ENCODE measurements at regions not wholly inside any gene's neighbourhood (a gene's known extent, or its start where the extent isn't known, plus 50 kb on each side); places are given as distances from the start of the nearest gene placed in this dataset.

DNA sequence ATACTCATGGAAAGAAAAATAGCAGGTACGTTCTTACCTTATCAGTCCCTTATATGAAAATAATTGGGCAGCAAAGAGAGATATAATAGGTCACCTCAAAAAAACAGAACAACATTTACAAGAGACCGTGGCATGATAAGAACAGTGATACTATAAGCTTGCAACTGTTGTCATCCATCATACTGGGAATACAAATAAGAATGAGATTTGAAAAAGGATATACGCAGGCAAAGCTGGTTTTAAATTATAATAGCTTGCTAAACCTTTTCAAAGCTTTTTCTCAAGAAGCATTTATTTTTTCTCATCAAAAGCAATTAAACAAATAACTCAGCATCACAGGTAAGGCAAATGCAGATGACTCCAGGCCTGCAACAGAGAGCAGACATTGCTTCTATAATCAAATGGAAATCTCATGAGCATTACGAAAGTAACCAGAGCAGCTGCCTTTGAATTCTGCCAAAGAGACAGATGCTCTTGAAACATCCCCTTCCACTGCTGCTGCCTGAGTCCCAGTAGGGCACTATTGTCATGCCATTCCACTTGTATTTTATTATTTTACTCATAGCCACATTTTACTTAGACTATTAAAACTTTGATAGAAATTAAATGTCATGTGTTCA, 620.6 kb upstream of the GNPDA2 start:
- TF ChIP-seq, protein P1, sequence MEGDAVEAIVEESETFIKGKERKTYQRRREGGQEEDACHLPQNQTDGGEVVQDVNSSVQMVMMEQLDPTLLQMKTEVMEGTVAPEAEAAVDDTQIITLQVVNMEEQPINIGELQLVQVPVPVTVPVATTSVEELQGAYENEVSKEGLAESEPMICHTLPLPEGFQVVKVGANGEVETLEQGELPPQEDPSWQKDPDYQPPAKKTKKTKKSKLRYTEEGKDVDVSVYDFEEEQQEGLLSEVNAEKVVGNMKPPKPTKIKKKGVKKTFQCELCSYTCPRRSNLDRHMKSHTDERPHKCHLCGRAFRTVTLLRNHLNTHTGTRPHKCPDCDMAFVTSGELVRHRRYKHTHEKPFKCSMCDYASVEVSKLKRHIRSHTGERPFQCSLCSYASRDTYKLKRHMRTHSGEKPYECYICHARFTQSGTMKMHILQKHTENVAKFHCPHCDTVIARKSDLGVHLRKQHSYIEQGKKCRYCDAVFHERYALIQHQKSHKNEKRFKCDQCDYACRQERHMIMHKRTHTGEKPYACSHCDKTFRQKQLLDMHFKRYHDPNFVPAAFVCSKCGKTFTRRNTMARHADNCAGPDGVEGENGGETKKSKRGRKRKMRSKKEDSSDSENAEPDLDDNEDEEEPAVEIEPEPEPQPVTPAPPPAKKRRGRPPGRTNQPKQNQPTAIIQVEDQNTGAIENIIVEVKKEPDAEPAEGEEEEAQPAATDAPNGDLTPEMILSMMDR (IDR thresholded peaks at IDR 0.05; ENCODE audit: extremely low read depth in 1 of 2, insufficient read depth in 1 of 2, low read depth in 1 of 2, low read length in 2 of 2): no peak
- TF ChIP-seq FOS (IDR thresholded peaks at IDR 0.05; ENCODE audit: borderline replicate concordance, insufficient read depth, low read length): no peak
- TF ChIP-seq, protein P2, sequence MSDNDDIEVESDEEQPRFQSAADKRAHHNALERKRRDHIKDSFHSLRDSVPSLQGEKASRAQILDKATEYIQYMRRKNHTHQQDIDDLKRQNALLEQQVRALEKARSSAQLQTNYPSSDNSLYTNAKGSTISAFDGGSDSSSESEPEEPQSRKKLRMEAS (IDR thresholded peaks at IDR 0.05; ENCODE audit: insufficient read depth, insufficient read length): no peak
- no peak for TF ChIP-seq EZH2 (IDR thresholded peaks at IDR 0.05; ENCODE audit: borderline replicate concordance, low read depth, low read length, severe bottlenecking)
- no peak for TF ChIP-seq MYC (IDR thresholded peaks at IDR 0.05; ENCODE audit: low read depth, low read length)
- TF ChIP-seq POLR2A (IDR thresholded peaks at IDR 0.05; ENCODE audit: low read depth, low read length): no peak
- TF ChIP-seq POLR2AphosphoS5 (IDR thresholded peaks at IDR 0.05; ENCODE audit: insufficient read depth, low read depth, low read length): no peak
- no peak for TF ChIP-seq GATA2 (IDR thresholded peaks at IDR 0.05; ENCODE audit: insufficient read depth, insufficient read length, low read depth, low read length)
- no peak for TF ChIP-seq JUN (IDR thresholded peaks at IDR 0.05; ENCODE audit: borderline replicate concordance, insufficient read depth, insufficient read length, low read depth)

All from endothelial cell of umbilical vein (primary cell).